ENCODE measurements at regions not wholly inside any gene's neighbourhood (a gene's known extent, or its start where the extent isn't known, plus 50 kb on each side); places are given as distances from the start of the nearest gene placed in this dataset.

DNA sequence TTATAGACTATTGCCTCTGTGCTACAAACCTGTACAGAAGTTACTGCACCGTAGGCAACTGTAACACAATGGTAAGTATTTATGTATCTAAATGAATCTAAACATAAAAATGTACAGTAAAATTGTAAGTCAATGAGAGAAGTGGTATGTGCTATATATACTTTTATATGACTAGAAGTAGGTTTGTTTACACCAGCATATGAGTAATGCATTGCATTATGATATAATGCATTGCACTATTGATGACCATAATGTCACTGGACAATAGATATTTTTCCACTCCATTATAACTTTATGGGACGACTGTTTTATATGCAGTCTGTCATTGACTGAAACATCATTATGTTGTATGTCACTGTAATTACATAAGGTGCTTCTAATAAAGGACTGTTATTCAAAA is 340.3 kb upstream of the SNX7 start:
- Histone ChIP-seq H2AFZ (replicated peaks) (no peak overlapping the region), H3K79me2 (ENCODE audit: low read depth) (no peaks in the 10 kb centered on the region), H3K9ac (no peak overlapping the region), H3K4me3 (no peak overlapping the region), H3K4me2 (no peak overlapping the region), H3F3A (ENCODE audit: low read depth) (no peaks in the 10 kb centered on the region), H4K20me1 (ENCODE audit: low read depth) (no peaks in the 10 kb centered on the region), H3K9me3 (ENCODE audit: low read depth) (no peaks in the 10 kb centered on the region), H3K36me3 (no peaks in the 10 kb centered on the region), H3K27me3 (no peaks in the 10 kb centered on the region), H3K27ac (no peak overlapping the region), H3K4me1 (no peaks in the 10 kb centered on the region)
- no peak for DNase-seq (ENCODE audit: low spot score)
- H3K36me3 Mint-ChIP-seq, result no peaks in the 10 kb centered on the region
- H3K9me3 Mint-ChIP-seq, result no peaks in the 10 kb centered on the region
- H3K4me1 Mint-ChIP-seq, result peaks cover 7% of the 10 kb centered on the region
- no peak overlapping the region for H3K4me3 Mint-ChIP-seq
- H3K27me3 Mint-ChIP-seq (ENCODE audit: insufficient read depth, low read depth), result peaks cover 2% of the 10 kb centered on the region
- TF ChIP-seq, protein P1, sequence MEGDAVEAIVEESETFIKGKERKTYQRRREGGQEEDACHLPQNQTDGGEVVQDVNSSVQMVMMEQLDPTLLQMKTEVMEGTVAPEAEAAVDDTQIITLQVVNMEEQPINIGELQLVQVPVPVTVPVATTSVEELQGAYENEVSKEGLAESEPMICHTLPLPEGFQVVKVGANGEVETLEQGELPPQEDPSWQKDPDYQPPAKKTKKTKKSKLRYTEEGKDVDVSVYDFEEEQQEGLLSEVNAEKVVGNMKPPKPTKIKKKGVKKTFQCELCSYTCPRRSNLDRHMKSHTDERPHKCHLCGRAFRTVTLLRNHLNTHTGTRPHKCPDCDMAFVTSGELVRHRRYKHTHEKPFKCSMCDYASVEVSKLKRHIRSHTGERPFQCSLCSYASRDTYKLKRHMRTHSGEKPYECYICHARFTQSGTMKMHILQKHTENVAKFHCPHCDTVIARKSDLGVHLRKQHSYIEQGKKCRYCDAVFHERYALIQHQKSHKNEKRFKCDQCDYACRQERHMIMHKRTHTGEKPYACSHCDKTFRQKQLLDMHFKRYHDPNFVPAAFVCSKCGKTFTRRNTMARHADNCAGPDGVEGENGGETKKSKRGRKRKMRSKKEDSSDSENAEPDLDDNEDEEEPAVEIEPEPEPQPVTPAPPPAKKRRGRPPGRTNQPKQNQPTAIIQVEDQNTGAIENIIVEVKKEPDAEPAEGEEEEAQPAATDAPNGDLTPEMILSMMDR (IDR thresholded peaks at IDR 0.05), result no peak
- TF ChIP-seq EZH2 (IDR thresholded peaks at IDR 0.05) (no peak), EZH2phosphoT487 (IDR thresholded peaks at IDR 0.05) (no peak)
- H3K27ac Mint-ChIP-seq, result no peak overlapping the region

DNA sequence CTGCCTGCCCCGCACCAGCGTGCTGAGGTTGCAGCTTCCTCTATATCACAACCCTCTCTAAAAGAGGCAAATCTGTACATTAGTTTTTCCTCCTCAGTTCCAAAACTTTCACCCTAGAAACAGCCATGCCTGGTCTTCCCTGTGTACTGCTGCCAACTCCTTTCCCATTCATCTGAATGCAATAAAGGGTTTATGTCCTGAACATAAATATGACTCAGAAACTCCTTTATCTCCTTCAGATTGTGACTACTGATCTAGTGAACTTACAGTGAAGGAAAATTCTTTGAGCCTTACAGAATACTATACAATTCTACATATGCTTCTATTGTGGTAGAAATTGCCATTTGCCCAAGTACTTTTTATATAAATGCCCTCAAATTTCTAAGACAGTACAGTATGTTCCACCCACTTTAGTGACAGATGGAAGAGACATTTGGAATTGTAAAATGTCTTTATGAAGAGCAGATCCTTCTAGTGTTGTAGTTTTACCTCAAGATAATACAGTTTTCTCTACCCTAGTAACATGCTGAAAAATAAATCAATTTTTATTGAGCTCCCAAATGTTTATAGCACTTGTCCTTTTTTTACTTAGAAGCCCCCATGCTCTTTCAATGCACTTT is 345.1 kb upstream of the SNX7 start:
- no peaks in the 10 kb centered on the region for H3K36me3 ChIP-seq
- Mint-ChIP-seq H3K36me3 (no peaks in the 10 kb centered on the region), H3K27ac (no peak overlapping the region), H3K4me1 (no peaks in the 10 kb centered on the region), H3K9me3 (no peaks in the 10 kb centered on the region), H3K4me3 (no peak overlapping the region), H3K27me3 (ENCODE audit: insufficient read depth, low read depth) (peaks cover 2% of the 10 kb centered on the region)
- DNase-seq (ENCODE audit: low spot score), result no peak
- no peaks in the 10 kb centered on the region for H3K4me1 ChIP-seq
- no peaks in the 10 kb centered on the region for H4K20me1 ChIP-seq (ENCODE audit: low read depth)
- H2AFZ ChIP-seq (replicated peaks), result no peak overlapping the region
- no peak overlapping the region for H3K4me2 ChIP-seq
- H3F3A ChIP-seq (ENCODE audit: low read depth), result no peaks in the 10 kb centered on the region
- H3K27me3 ChIP-seq, result no peaks in the 10 kb centered on the region
- H3K9me3 ChIP-seq (ENCODE audit: low read depth), result no peaks in the 10 kb centered on the region
- no peak overlapping the region for H3K27ac ChIP-seq
- H3K4me3 ChIP-seq, result no peak overlapping the region
- no peaks in the 10 kb centered on the region for H3K79me2 ChIP-seq (ENCODE audit: low read depth)
- TF ChIP-seq, protein P1 (IDR thresholded peaks at IDR 0.05), result no peak
- TF ChIP-seq EZH2phosphoT487 (IDR thresholded peaks at IDR 0.05), result no peak
- TF ChIP-seq EZH2 (IDR thresholded peaks at IDR 0.05), result no peak
- no peak overlapping the region for H3K9ac ChIP-seq

DNA sequence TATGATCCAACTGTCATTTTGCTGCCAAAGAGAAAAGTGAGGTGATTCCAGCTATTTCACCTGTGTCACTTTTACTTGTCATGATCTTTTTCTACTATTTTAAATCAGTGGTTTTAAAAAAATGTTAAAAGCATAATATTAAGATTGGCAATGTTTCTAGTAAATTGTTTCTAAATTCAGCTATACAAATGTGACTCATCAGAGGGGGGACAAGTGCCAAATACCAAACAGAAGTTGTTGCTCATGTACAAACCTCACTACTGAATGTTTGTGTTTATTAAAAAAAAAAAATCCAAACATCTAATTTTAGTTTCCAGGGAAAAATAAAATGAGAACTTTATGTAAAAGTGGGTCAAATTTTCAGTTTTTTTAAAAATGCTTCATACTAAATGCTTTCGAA is 346.2 kb upstream of the SNX7 start:
- TF ChIP-seq EZH2phosphoT487 (IDR thresholded peaks at IDR 0.05) (no peak), EZH2 (IDR thresholded peaks at IDR 0.05) (no peak)
- TF ChIP-seq, protein P1 (IDR thresholded peaks at IDR 0.05), result no peak
- Histone ChIP-seq H3K4me3 (no peak overlapping the region), H3K9me3 (ENCODE audit: low read depth) (no peaks in the 10 kb centered on the region), H3K9ac (no peak overlapping the region), H3K36me3 (no peaks in the 10 kb centered on the region), H3K4me1 (no peaks in the 10 kb centered on the region), H3K4me2 (no peak overlapping the region), H3K79me2 (ENCODE audit: low read depth) (no peaks in the 10 kb centered on the region), H3K27ac (no peak overlapping the region), H2AFZ (replicated peaks) (no peak overlapping the region), H3F3A (ENCODE audit: low read depth) (no peaks in the 10 kb centered on the region), H4K20me1 (ENCODE audit: low read depth) (no peaks in the 10 kb centered on the region), H3K27me3 (no peaks in the 10 kb centered on the region)
- no peak overlapping the region for H3K4me3 Mint-ChIP-seq
- H3K9me3 Mint-ChIP-seq, result no peaks in the 10 kb centered on the region
- H3K27ac Mint-ChIP-seq, result no peak overlapping the region
- H3K27me3 Mint-ChIP-seq (ENCODE audit: insufficient read depth, low read depth), result peaks cover 2% of the 10 kb centered on the region
- no peak for DNase-seq (ENCODE audit: low spot score)
- no peaks in the 10 kb centered on the region for H3K4me1 Mint-ChIP-seq
- H3K36me3 Mint-ChIP-seq, result no peaks in the 10 kb centered on the region

Measured in neural progenitor cell (in vitro differentiated cells).